Uterus (tissue), 2 donors: ENCODE measurements at regions not wholly inside any gene's neighbourhood (a gene's known extent, or its start where the extent isn't known, plus 50 kb on each side); places are given as distances from the start of the nearest gene placed in this dataset.

ENCODE experiments used
- CTCF ChIP-seq, 4 experiments: fragments of 200-600 bp in 2 of 4; fragments of 450-650 bp in 2 of 4; sonication (generic) in 2 of 4; IDR thresholded peaks; one replicate each; pipeline ENCODE4 v1.5.1; 2016 to 2019; ENCODE audit warnings: antibody characterized with exemption in 4 of 4, mild to moderate bottlenecking in 2 of 4, moderate library complexity in 1 of 4
- POLR2A ChIP-seq, 2 donors: fragments of 450-650 bp; IDR thresholded peaks; one replicate each; pipeline ENCODE4 v1.6.1; 2016; ENCODE audit warnings: antibody characterized with exemption in 2 of 2, mild to moderate bottlenecking in 1 of 2, moderate library complexity in 1 of 2

- TF ChIP-seq CTCF (IDR thresholded peaks at IDR 0.05) (no peak), POLR2A (IDR thresholded peaks at IDR 0.05) (no peak)
These were observed 362.4 kb upstream of the ZNF32 start for GRCh38 chr10:44010873-44011602.
